Heart right ventricle (tissue), 16 donors: ENCODE measurements at regions not wholly inside any gene's neighbourhood (a gene's known extent, or its start where the extent isn't known, plus 50 kb on each side); places are given as distances from the start of the nearest gene placed in this dataset.

ENCODE experiments used
- ATAC-seq, 8 donors: fragments of 200-7000 bp; cut with Tn5 transposase; one replicate each; pipeline ENCODE4 v1.9.1; 2020; ENCODE audit warnings: mild to moderate bottlenecking in 8 of 8, moderate library complexity in 8 of 8, moderate number of reproducible peaks in 1 of 8
- DNase-seq, 2 donors: peaks; one replicate each; pipeline ENCODE4 v3.0.0-alpha.2; 2020
- H3K27ac ChIP-seq, 10 donors: fragments of 200-600 bp; sonication (generic) in 2 of 10; one replicate each; pipeline versions ENCODE4 v1.5.0 to v1.8.0; 2020 to 2022; ENCODE audit warnings: mild to moderate bottlenecking in 3 of 10
- H3K27me3 ChIP-seq, 7 donors: fragments of 200-600 bp; one replicate each; pipeline ENCODE4 v1.8.0; 2021 to 2022; ENCODE audit warnings: mild to moderate bottlenecking in 2 of 7
- H3K36me3 ChIP-seq, 9 donors: fragments of 200-600 bp; sonication (generic) in 1 of 9; one replicate each; pipeline versions ENCODE4 v1.5.0 to v1.8.0; 2020 to 2022; ENCODE audit warnings: mild to moderate bottlenecking in 2 of 9
- H3K4me1 ChIP-seq, 9 donors: fragments of 200-600 bp; sonication (generic) in 1 of 9; one replicate each; pipeline versions ENCODE4 v1.5.0 to v1.8.0; 2020 to 2022; ENCODE audit warnings: mild to moderate bottlenecking in 4 of 9
- H3K4me3 ChIP-seq, 10 donors: fragments of 200-600 bp; sonication (generic) in 2 of 10; one replicate each; pipeline versions ENCODE4 v1.5.0 to v1.8.0; 2020 to 2022; ENCODE audit warnings: mild to moderate bottlenecking in 7 of 10, moderate library complexity in 2 of 10
- H3K9me3 ChIP-seq, 11 donors: fragments of 200-600 bp in 10 of 11; sonication (generic) in 2 of 11; one replicate each; pipeline versions ENCODE4 v1.5.0 to v1.8.0; 2013 to 2022; ENCODE audit warnings: mild to moderate bottlenecking in 2 of 11, control low read depth in 1 of 11, moderate library complexity in 1 of 11
- CTCF ChIP-seq, 9 donors: fragments of 200-600 bp; sonication (generic) in 2 of 9; IDR thresholded peaks; one replicate each; pipeline versions ENCODE4 v1.5.0 to v1.8.0; 2021 to 2022; ENCODE audit warnings: antibody characterized with exemption in 9 of 9, mild to moderate bottlenecking in 5 of 9, moderate library complexity in 1 of 9
- WGBS, 2 donors: extraction: QIAGEN DNeasy Blood & Tissue Kit; methylation state at CpG; one replicate each; pipeline ENCODE4 v1.1.7; 2013; ENCODE audit warnings: inconsistent platforms in 1 of 2; 5-methylcytosine and 5-hydroxymethylcytosine counted together
- intact Hi-C, 10 donors: fragments of 100-400 bp; cut with DNase I; formaldehyde crosslinking; loops; one replicate each; pipeline versions ENCODE4 v1.11.1 to v1.14.2; 2022
- donor health status: Arrhythmogenic right ventricular cardiomyopathy.
- donor health status: ischemic (EF 13 %, LVEDD 7.1; RV severe dilation, severe dysfunction).
- donor health status: healthy with polysubstance abuse.
- donor health status: DM: no; HTN: yes; CAD: no.
- donor health status: DM: no; HTN: no; CAD: no.
- donor health status: ischemic (EF 25% LVEDD 6.9; RV normal size, moderate dysfunction).
- donor health status: ischemic (EF 25% LVEDD 5.7; RV mildly dilated, moderate dysfunction).
- donor health status: healthy.
- donor health status: DM: yes; HTN: yes; CAD: no.
- donor health status: Ischemic cardiomyopathy.
- donor health status: ischemic (EF 35%, LVEDD 5.7; RV mildly dilated, moderate dysfunction).
- donor health status: nonischemic (EF 11% LVEDD 7.7; RV severe dilation, severe dysfunction).
- donor health status: DM: yes; HTN: yes; CAD: no.
- donor health status: PGD.
- donor health status: ischemic (EF 29% LVEDD 5.4; RV normal size, mild dysfunction).
- donor health status: nonischemic (EF 23%, LVEDD 6.1; RV moderate dilation, normal function).

GRCh38 chr2:163265562-163265961 is 427.0 kb upstream of the KCNH7 start:
- Histone ChIP-seq H3K4me3 (no peak overlapping the region), H3K27me3 (no peaks in the 10 kb centered on the region), H3K27ac (no peak overlapping the region), H3K36me3 (no peaks in the 10 kb centered on the region), H3K4me1 (no peaks in the 10 kb centered on the region), H3K9me3 (no peaks in the 10 kb centered on the region)
- DNase-seq: no peak
- intact Hi-C loops: no loop called here
- TF ChIP-seq CTCF (IDR thresholded peaks at IDR 0.05): no peak
- ATAC-seq: no peak

GRCh38 chr2:163264341-163264740 is 425.8 kb upstream of the KCNH7 start:
- Histone ChIP-seq H3K27me3 (no peaks in the 10 kb centered on the region), H3K4me3 (no peak overlapping the region), H3K36me3 (no peaks in the 10 kb centered on the region), H3K27ac (no peak overlapping the region), H3K4me1 (no peaks in the 10 kb centered on the region), H3K9me3 (no peaks in the 10 kb centered on the region)
- ATAC-seq: peak in 2 of 8 donors; percentile 43 to 66
- WGBS, 2 donors: 18 to 32% methylated on average over 1 of the region's 1 CpG
- intact Hi-C loops: no loop called here
- DNase-seq: no peak
- no peak for TF ChIP-seq CTCF (IDR thresholded peaks at IDR 0.05)

- no peak for ATAC-seq
- TF ChIP-seq CTCF (IDR thresholded peaks at IDR 0.05): no peak
- intact Hi-C loops: no loop called here
- no peak overlapping the region for H3K4me3 ChIP-seq
- no peaks in the 10 kb centered on the region for H3K9me3 ChIP-seq
- no peaks in the 10 kb centered on the region for H3K4me1 ChIP-seq
- DNase-seq: no peak
- H3K27me3 ChIP-seq: no peaks in the 10 kb centered on the region
- no peaks in the 10 kb centered on the region for H3K36me3 ChIP-seq
- no peak overlapping the region for H3K27ac ChIP-seq
Observed at GRCh38 chr2:163259489-163259888, 420.9 kb upstream of the KCNH7 start.

GRCh38 chr2:163255086-163255485 is 416.5 kb upstream of the KCNH7 start:
- intact Hi-C loops: no loop called here
- no peaks in the 10 kb centered on the region for H3K27me3 ChIP-seq
- H3K36me3 ChIP-seq: no peaks in the 10 kb centered on the region
- H3K27ac ChIP-seq: no peak overlapping the region
- DNase-seq (no peak), ATAC-seq (no peak)
- no peak for TF ChIP-seq CTCF (IDR thresholded peaks at IDR 0.05)
- no peaks in the 10 kb centered on the region for H3K9me3 ChIP-seq
- no peak overlapping the region for H3K4me3 ChIP-seq
- H3K4me1 ChIP-seq: no peaks in the 10 kb centered on the region
